ENCODE measurements at regions not wholly inside any gene's neighbourhood (a gene's known extent, or its start where the extent isn't known, plus 50 kb on each side); places are given as distances from the start of the nearest gene placed in this dataset.
A peak's percentile ranks its signal among the peaks of the same experiment; 100 is the strongest.

GRCh38 chr6:26271668-26272024, 93.4 kb upstream of the BTN3A2 start:
- FAIRE-seq (no peak), DNase-seq (no peak)
- intact Hi-C loops (cut with DNase I), result no loop called here
- TF ChIP-seq CTCF (IDR thresholded peaks at IDR 0.05; ENCODE audit: borderline replicate concordance, extremely low read depth, insufficient read depth), result no peak
- H3K9me3 ChIP-seq (ENCODE audit: control insufficient read depth in 2 of 3, insufficient read depth in 1 of 3, low read length in 3 of 3), result peaks cover 0 to 4% (median 0%) of the 10 kb centered on the region in 3 donors
- no peaks in the 10 kb centered on the region for H3K27me3 ChIP-seq (ENCODE audit: control insufficient read depth, insufficient read depth, low read length)
- H3K27ac ChIP-seq (ENCODE audit: low read depth in 2 of 2, low read length in 2 of 2), result peak overlapping the region; percentile 65 to 71
- H3K9ac ChIP-seq (ENCODE audit: low read length in 3 of 3), result peak overlapping the region in 1 of 3 donors; percentile 82
- H3K4me1 ChIP-seq (ENCODE audit: control insufficient read depth in 2 of 3, insufficient read depth in 2 of 3, low read depth in 1 of 3, low read length in 3 of 3), result peaks cover 0 to 8% (median 2%) of the 10 kb centered on the region in 3 donors
- peak overlapping the region; percentile 2 to 90 (median 59) for H3K4me3 ChIP-seq (ENCODE audit: low read length in 3 of 3)
- H3K36me3 ChIP-seq (ENCODE audit: control insufficient read depth in 2 of 3, insufficient read depth in 3 of 3, low read length in 3 of 3), result no peaks in the 10 kb centered on the region

- Histone ChIP-seq H3K4me3 (ENCODE audit: low read length in 3 of 3) (peak overlapping the region; percentile 49 to 90 (median 59)), H3K9ac (ENCODE audit: low read length in 3 of 3) (peak overlapping the region in 1 of 3 donors; percentile 82), H3K9me3 (ENCODE audit: control insufficient read depth in 2 of 3, insufficient read depth in 1 of 3, low read length in 3 of 3) (peaks cover 0 to 4% (median 0%) of the 10 kb centered on the region in 3 donors), H3K4me1 (ENCODE audit: control insufficient read depth in 2 of 3, insufficient read depth in 2 of 3, low read depth in 1 of 3, low read length in 3 of 3) (peaks cover 0 to 8% (median 2%) of the 10 kb centered on the region in 3 donors), H3K36me3 (ENCODE audit: control insufficient read depth in 2 of 3, insufficient read depth in 3 of 3, low read length in 3 of 3) (no peaks in the 10 kb centered on the region), H3K27ac (ENCODE audit: low read depth in 2 of 2, low read length in 2 of 2) (peak overlapping the region; percentile 64 to 71), H3K27me3 (ENCODE audit: control insufficient read depth, insufficient read depth, low read length) (no peaks in the 10 kb centered on the region)
- TF ChIP-seq CTCF (IDR thresholded peaks at IDR 0.05; ENCODE audit: borderline replicate concordance, extremely low read depth, insufficient read depth), result no peak
- DNase-seq (peak in 4 of 5 donors; percentile 70 to 85 (median 78)), FAIRE-seq (no peak)
- intact Hi-C loops (cut with DNase I), result no loop called here
These were observed 92.8 kb upstream of the BTN3A2 start for GRCh38 chr6:26272171-26272637.

- no peak for FAIRE-seq
- H3K9me3 ChIP-seq (ENCODE audit: control insufficient read depth in 2 of 3, insufficient read depth in 1 of 3, low read length in 3 of 3), result peaks cover 0 to 4% (median 0%) of the 10 kb centered on the region in 3 donors
- peak overlapping the region; percentile 64 to 90 (median 66) for H3K4me3 ChIP-seq (ENCODE audit: low read length in 3 of 3)
- no peak for TF ChIP-seq CTCF (IDR thresholded peaks at IDR 0.05; ENCODE audit: borderline replicate concordance, extremely low read depth, insufficient read depth)
- no peaks in the 10 kb centered on the region for H3K36me3 ChIP-seq (ENCODE audit: control insufficient read depth in 2 of 3, insufficient read depth in 3 of 3, low read length in 3 of 3)
- no peaks in the 10 kb centered on the region for H3K27me3 ChIP-seq (ENCODE audit: control insufficient read depth, insufficient read depth, low read length)
- peaks cover 0 to 8% (median 2%) of the 10 kb centered on the region in 3 donors for H3K4me1 ChIP-seq (ENCODE audit: control insufficient read depth in 2 of 3, insufficient read depth in 2 of 3, low read depth in 1 of 3, low read length in 3 of 3)
- intact Hi-C loops (cut with DNase I), result no loop called here
- peak overlapping the region in 1 of 2 donors; percentile 82 for H3K27ac ChIP-seq (ENCODE audit: low read depth in 2 of 2, low read length in 2 of 2)
- DNase-seq, result peak in 2 of 5 donors; percentile 21 to 72
- peak overlapping the region in 2 of 3 donors; percentile 62 to 82 for H3K9ac ChIP-seq (ENCODE audit: low read length in 3 of 3)
These were observed 91.1 kb upstream of the BTN3A2 start for GRCh38 chr6:26273673-26274588.

Data from kidney (tissue), 13 donors.